ENCODE measurements at regions not wholly inside any gene's neighbourhood (a gene's known extent, or its start where the extent isn't known, plus 50 kb on each side); places are given as distances from the start of the nearest gene placed in this dataset.

- no peak overlapping the region for H2AFZ ChIP-seq (ENCODE audit: low read length)
- no peak for TF ChIP-seq EZH2 (IDR thresholded peaks at IDR 0.05; ENCODE audit: borderline replicate concordance, low read length)
- TF ChIP-seq CTCF (IDR thresholded peaks at IDR 0.05; ENCODE audit: low read length), result no peak
- no peaks in the 10 kb centered on the region for H3F3A ChIP-seq (ENCODE audit: insufficient read depth, low read length)
- H3K9ac ChIP-seq (ENCODE audit: low read length), result no peak overlapping the region
- no peak overlapping the region for H3K4me3 ChIP-seq (ENCODE audit: low read depth, low read length, poor library complexity, severe bottlenecking)
- no peak overlapping the region for H3K27ac ChIP-seq (ENCODE audit: low read depth, low read length, poor library complexity, severe bottlenecking)
- no peaks in the 10 kb centered on the region for H3K9me3 ChIP-seq (ENCODE audit: low read length)
- no peaks in the 10 kb centered on the region for H3K27me3 ChIP-seq (ENCODE audit: insufficient read depth, low read length)
- no peaks in the 10 kb centered on the region for H4K20me1 ChIP-seq (ENCODE audit: insufficient read depth, low read length)
- no peak overlapping the region for H3K4me2 ChIP-seq (ENCODE audit: low read length)
- no peaks in the 10 kb centered on the region for H3K9me2 ChIP-seq (ENCODE audit: low read depth, low read length)
- H3K79me2 ChIP-seq (ENCODE audit: insufficient read depth, low read length), result no peaks in the 10 kb centered on the region
- H3K4me1 ChIP-seq (ENCODE audit: insufficient read depth, low read length, severe bottlenecking), result no peaks in the 10 kb centered on the region
- no peaks in the 10 kb centered on the region for H3K36me3 ChIP-seq (ENCODE audit: insufficient read depth, low read length)
Measured at GRCh38 chr4:52244848-52245247, 193.7 kb downstream of the SPATA18 start.

- Histone ChIP-seq H3K27ac (ENCODE audit: low read depth, low read length, poor library complexity, severe bottlenecking) (no peak overlapping the region), H3K36me3 (ENCODE audit: insufficient read depth, low read length) (no peaks in the 10 kb centered on the region), H3K79me2 (ENCODE audit: insufficient read depth, low read length) (no peaks in the 10 kb centered on the region), H3K27me3 (ENCODE audit: insufficient read depth, low read length) (no peaks in the 10 kb centered on the region), H3K9me3 (ENCODE audit: low read length) (no peaks in the 10 kb centered on the region), H3K4me1 (ENCODE audit: insufficient read depth, low read length, severe bottlenecking) (no peaks in the 10 kb centered on the region), H3F3A (ENCODE audit: insufficient read depth, low read length) (no peaks in the 10 kb centered on the region), H3K4me3 (ENCODE audit: low read depth, low read length, poor library complexity, severe bottlenecking) (no peak overlapping the region), H3K9ac (ENCODE audit: low read length) (no peak overlapping the region), H3K4me2 (ENCODE audit: low read length) (no peak overlapping the region), H4K20me1 (ENCODE audit: insufficient read depth, low read length) (no peaks in the 10 kb centered on the region), H2AFZ (ENCODE audit: low read length) (no peak overlapping the region), H3K9me2 (ENCODE audit: low read depth, low read length) (no peaks in the 10 kb centered on the region)
- TF ChIP-seq EZH2 (IDR thresholded peaks at IDR 0.05; ENCODE audit: borderline replicate concordance, low read length) (no peak), CTCF (IDR thresholded peaks at IDR 0.05; ENCODE audit: low read length) (no peak)
Measured at GRCh38 chr4:52246827-52247226, 195.7 kb downstream of the SPATA18 start.

GRCh38 chr4:52247941-52248340 lies 196.8 kb downstream of the SPATA18 start:
- no peaks in the 10 kb centered on the region for H3K36me3 ChIP-seq (ENCODE audit: insufficient read depth, low read length)
- no peak overlapping the region for H3K4me3 ChIP-seq (ENCODE audit: low read depth, low read length, poor library complexity, severe bottlenecking)
- no peak overlapping the region for H3K4me2 ChIP-seq (ENCODE audit: low read length)
- no peaks in the 10 kb centered on the region for H3K27me3 ChIP-seq (ENCODE audit: insufficient read depth, low read length)
- no peak overlapping the region for H3K27ac ChIP-seq (ENCODE audit: low read depth, low read length, poor library complexity, severe bottlenecking)
- no peaks in the 10 kb centered on the region for H3K9me3 ChIP-seq (ENCODE audit: low read length)
- H2AFZ ChIP-seq (ENCODE audit: low read length), result no peak overlapping the region
- no peak overlapping the region for H3K9ac ChIP-seq (ENCODE audit: low read length)
- H3K4me1 ChIP-seq (ENCODE audit: insufficient read depth, low read length, severe bottlenecking), result no peaks in the 10 kb centered on the region
- TF ChIP-seq EZH2 (IDR thresholded peaks at IDR 0.05; ENCODE audit: borderline replicate concordance, low read length) (no peak), CTCF (IDR thresholded peaks at IDR 0.05; ENCODE audit: low read length) (no peak)
- no peaks in the 10 kb centered on the region for H4K20me1 ChIP-seq (ENCODE audit: insufficient read depth, low read length)
- H3F3A ChIP-seq (ENCODE audit: insufficient read depth, low read length), result no peaks in the 10 kb centered on the region
- no peaks in the 10 kb centered on the region for H3K79me2 ChIP-seq (ENCODE audit: insufficient read depth, low read length)
- H3K9me2 ChIP-seq (ENCODE audit: low read depth, low read length), result no peaks in the 10 kb centered on the region
